Mesenchymal stem cell (in vitro differentiated cells and primary cell): ENCODE measurements at regions not wholly inside any gene's neighbourhood (a gene's known extent, or its start where the extent isn't known, plus 50 kb on each side); places are given as distances from the start of the nearest gene placed in this dataset.

Experiments used
- DNase-seq: peaks from one replicate; pipeline ENCODE4 v3.0.0-alpha.2; 2013
- H2AFZ ChIP-seq: one replicate; pipeline ENCODE4 v1.6.1; 2013; ENCODE audit warnings: low read depth, mild to moderate bottlenecking, control low read depth, inconsistent platforms, low read length, moderate library complexity
- H2AK5ac ChIP-seq: 2 replicates; pipeline ENCODE4 v1.6.1; 2013; ENCODE audit warnings: low read length, moderate library complexity, mild to moderate bottlenecking, inconsistent platforms; ENCODE audit not compliant: severe bottlenecking
- H2BK120ac ChIP-seq: one replicate; pipeline ENCODE4 v1.6.1; 2013; ENCODE audit warnings: low read depth, mild to moderate bottlenecking, inconsistent platforms, low read length, moderate library complexity
- H2BK12ac ChIP-seq, 2 experiments: one replicate each; pipeline ENCODE4 v1.6.1; 2013; ENCODE audit warnings: inconsistent platforms in 2 of 2, low read length in 2 of 2, mild to moderate bottlenecking in 2 of 2, moderate library complexity in 2 of 2, control low read depth in 1 of 2
- H2BK15ac ChIP-seq: one replicate; pipeline ENCODE4 v1.6.1; 2013; ENCODE audit warnings: mild to moderate bottlenecking, low read depth, inconsistent platforms; ENCODE audit not compliant: poor library complexity, severe bottlenecking
- H2BK5ac ChIP-seq: 2 replicates; pipeline ENCODE4 v1.6.1; 2013; ENCODE audit warnings: low read depth, mild to moderate bottlenecking, low read length, control low read depth, inconsistent platforms; ENCODE audit not compliant: poor library complexity, severe bottlenecking
- H3K14ac ChIP-seq, 2 experiments: one replicate each; pipeline ENCODE4 v1.6.1; 2013; ENCODE audit warnings: inconsistent platforms in 2 of 2, low read length in 2 of 2, control low read depth in 1 of 2, mild to moderate bottlenecking in 1 of 2, moderate library complexity in 1 of 2
- H3K18ac ChIP-seq, 2 experiments: one replicate each; pipeline ENCODE4 v1.6.1; 2013; ENCODE audit warnings: inconsistent platforms in 2 of 2, low read length in 2 of 2, control low read depth in 1 of 2, low read depth in 1 of 2, mild to moderate bottlenecking in 1 of 2
- H3K23ac ChIP-seq, 2 experiments: one replicate each; pipeline ENCODE4 v1.6.1; 2013; ENCODE audit warnings: inconsistent platforms in 2 of 2, low read length in 2 of 2, mild to moderate bottlenecking in 2 of 2, moderate library complexity in 2 of 2, control low read depth in 1 of 2
- H3K27ac ChIP-seq: 2 replicates; pipeline ENCODE4 v1.5.1; 2013; ENCODE audit warnings: mild to moderate bottlenecking, moderate library complexity, low read length, control low read depth, inconsistent platforms; ENCODE audit not compliant: poor library complexity, severe bottlenecking
- H3K27me3 ChIP-seq, 2 experiments: 2 replicates each; pipeline versions ENCODE4 v1.6.1 to v1.7.0; 2013; ENCODE audit warnings: low read length in 2 of 2, mild to moderate bottlenecking in 2 of 2, moderate library complexity in 2 of 2, control low read depth in 1 of 2, inconsistent platforms in 1 of 2; ENCODE audit not compliant: control insufficient read depth in 1 of 2, insufficient read depth in 1 of 2
- H3K36me3 ChIP-seq, 2 experiments: 2 replicates each; pipeline versions ENCODE4 v1.6.1 to v1.7.0; 2013; ENCODE audit warnings: low read length in 2 of 2, control low read depth in 1 of 2, inconsistent platforms in 1 of 2, low read depth in 1 of 2, mild to moderate bottlenecking in 1 of 2; ENCODE audit not compliant: insufficient read depth in 2 of 2, control insufficient read depth in 1 of 2
- H3K4ac ChIP-seq, 2 experiments: one replicate each; pipeline ENCODE4 v1.6.1; 2013; ENCODE audit warnings: inconsistent platforms in 2 of 2, low read length in 2 of 2, mild to moderate bottlenecking in 2 of 2, moderate library complexity in 2 of 2, control low read depth in 1 of 2, low read depth in 1 of 2
- H3K4me1 ChIP-seq: 2 replicates; pipeline ENCODE4 v1.6.1; 2013; ENCODE audit warnings: low read depth, low read length, control low read depth; ENCODE audit not compliant: control insufficient read depth, insufficient read depth
- H3K4me2 ChIP-seq: 2 replicates; pipeline ENCODE4 v1.6.1; 2013; ENCODE audit warnings: low read length, mild to moderate bottlenecking, inconsistent platforms; ENCODE audit not compliant: poor library complexity, severe bottlenecking
- H3K4me3 ChIP-seq, 2 experiments: 2 replicates each; pipeline versions ENCODE4 v1.5.1 to v1.7.0; 2013; ENCODE audit warnings: low read length in 2 of 2, mild to moderate bottlenecking in 2 of 2, control low read depth in 1 of 2, low read depth in 1 of 2; ENCODE audit not compliant: insufficient read depth in 1 of 2
- H3K79me1 ChIP-seq: replicated peaks from 2 replicates; pipeline ENCODE4 v1.6.1; 2013; ENCODE audit warnings: mild to moderate bottlenecking, control low read depth, low read length, inconsistent platforms; ENCODE audit not compliant: poor library complexity, severe bottlenecking
- H3K9ac ChIP-seq: 2 replicates; pipeline ENCODE4 v1.7.0; 2013; ENCODE audit warnings: mild to moderate bottlenecking, low read length, moderate library complexity
- H3K9me3 ChIP-seq: 2 replicates; pipeline ENCODE4 v1.7.0; 2013; ENCODE audit warnings: mild to moderate bottlenecking, low read length; ENCODE audit not compliant: control insufficient read depth
- H4K8ac ChIP-seq: one replicate; pipeline ENCODE4 v1.6.1; 2013; ENCODE audit warnings: inconsistent platforms, mild to moderate bottlenecking, low read length, moderate library complexity
- H4K91ac ChIP-seq: one replicate; pipeline ENCODE4 v1.6.1; 2013; ENCODE audit warnings: mild to moderate bottlenecking, low read length, inconsistent platforms
- WGBS: methylation state at CpG from one replicate; pipeline ENCODE4 v1.1.7; 2013; ENCODE audit warnings: mixed read lengths; 5-methylcytosine and 5-hydroxymethylcytosine counted together

DNA sequence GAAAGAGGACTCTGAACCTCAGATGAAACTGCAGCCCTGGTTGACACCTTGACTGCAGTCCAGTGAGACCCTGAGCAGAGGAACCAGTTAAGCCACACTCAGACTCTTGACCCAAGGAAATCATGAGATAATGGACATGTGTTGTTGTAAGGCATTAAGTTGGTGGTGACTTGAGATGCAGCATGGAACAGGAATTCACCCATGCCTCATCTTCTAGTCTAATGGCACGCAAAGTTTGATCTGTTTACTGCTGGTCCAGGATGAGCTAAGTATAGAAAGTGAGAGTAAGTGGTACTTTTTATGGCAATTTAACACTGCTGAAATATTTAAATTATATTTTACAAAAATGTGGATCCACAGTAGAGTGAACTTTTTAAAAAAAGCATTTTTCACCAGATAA is 51.3 kb upstream of the LTBP1 start:
- no peak overlapping the region for H3K4me2 ChIP-seq
- no peak overlapping the region for H3K9ac ChIP-seq
- H3K79me1 ChIP-seq = no peaks in the 10 kb centered on the region
- no peak overlapping the region for H3K27ac ChIP-seq
- no peaks in the 10 kb centered on the region for H3K36me3 ChIP-seq
- H3K4ac ChIP-seq = no peak overlapping the region
- H3K23ac ChIP-seq = no peak overlapping the region
- H3K27me3 ChIP-seq = peaks cover 0 to 22% of the 10 kb centered on the region in 2 experiments
- H4K91ac ChIP-seq = no peak overlapping the region
- no peak for DNase-seq
- no peak overlapping the region for H2BK15ac ChIP-seq
- peaks cover 11% of the 10 kb centered on the region for H3K9me3 ChIP-seq
- no peak overlapping the region for H2AK5ac ChIP-seq
- no peak overlapping the region for H4K8ac ChIP-seq
- no peak overlapping the region for H3K18ac ChIP-seq
- H2AFZ ChIP-seq = no peak overlapping the region
- no peaks in the 10 kb centered on the region for H3K4me1 ChIP-seq
- no peak overlapping the region for H3K4me3 ChIP-seq
- H3K14ac ChIP-seq = no peak overlapping the region
- no peak overlapping the region for H2BK120ac ChIP-seq
- H2BK12ac ChIP-seq = no peak overlapping the region
- WGBS = no CpG with 5 or more reads among the region's 1 CpG
- H2BK5ac ChIP-seq = no peak overlapping the region
